ENCODE measurements at regions not wholly inside any gene's neighbourhood (a gene's known extent, or its start where the extent isn't known, plus 50 kb on each side); places are given as distances from the start of the nearest gene placed in this dataset.

GRCh38 chr4:127174616-127175015, 458.1 kb upstream of the INTU start:
- TF ChIP-seq CTCF (IDR thresholded peaks at IDR 0.05; ENCODE audit: low read depth, low read length) (no peak), EZH2phosphoT487 (IDR thresholded peaks at IDR 0.05; ENCODE audit: low read depth) (no peak)
